Lung (tissue), 11 donors: ENCODE measurements at regions not wholly inside any gene's neighbourhood (a gene's known extent, or its start where the extent isn't known, plus 50 kb on each side); places are given as distances from the start of the nearest gene placed in this dataset.

Experiments used
- ATAC-seq: fragments of 200-7000 bp; cut with Tn5 transposase; one replicate; pipeline ENCODE4 v1.9.1; 2020; ENCODE audit warnings: moderate number of reproducible peaks; ENCODE audit not compliant: insufficient read depth, low FRiP score
- DNase-seq, 3 donors: peaks; one replicate each; pipeline ENCODE4 v3.0.0-alpha.2; 2013 to 2017
- H3K27ac ChIP-seq, 2 donors: one replicate each; pipeline ENCODE4 v1.5.1; 2013; ENCODE audit warnings: mild to moderate bottlenecking in 2 of 2, moderate library complexity in 2 of 2, control low read depth in 1 of 2, inconsistent platforms in 1 of 2, low read depth in 1 of 2, low read length in 1 of 2
- H3K27me3 ChIP-seq, 3 donors: one replicate each; pipeline ENCODE4 v1.5.1; 2013; ENCODE audit warnings: low read length in 2 of 3; ENCODE audit not compliant: control insufficient read depth in 3 of 3, insufficient read depth in 3 of 3
- H3K36me3 ChIP-seq, 4 donors: one replicate each; pipeline ENCODE4 v1.5.1; 2013; ENCODE audit warnings: low read length in 4 of 4, mild to moderate bottlenecking in 1 of 4, moderate library complexity in 1 of 4; ENCODE audit not compliant: control insufficient read depth in 4 of 4, insufficient read depth in 4 of 4
- H3K4me1 ChIP-seq, 5 donors: one replicate each; pipeline ENCODE4 v1.5.1; 2013; ENCODE audit warnings: low read length in 5 of 5, mild to moderate bottlenecking in 2 of 5, moderate library complexity in 1 of 5; ENCODE audit not compliant: control insufficient read depth in 5 of 5, insufficient read depth in 5 of 5
- H3K4me3 ChIP-seq: one replicate; pipeline ENCODE4 v1.5.1; 2013; ENCODE audit warnings: mild to moderate bottlenecking, control low read depth, moderate library complexity
- H3K9ac ChIP-seq, 2 donors: one replicate each; pipeline ENCODE4 v1.5.1; 2013; ENCODE audit warnings: low read length in 2 of 2, control low read depth in 1 of 2; ENCODE audit not compliant: insufficient read depth in 1 of 2
- H3K9me3 ChIP-seq, 4 donors: one replicate each; pipeline ENCODE4 v1.5.1; 2013; ENCODE audit warnings: low read length in 3 of 4, mild to moderate bottlenecking in 1 of 4, moderate library complexity in 1 of 4; ENCODE audit not compliant: control insufficient read depth in 4 of 4, insufficient read depth in 3 of 4
- WGBS, 2 donors: extraction: QIAGEN DNeasy Blood & Tissue Kit; methylation state at CpG; one replicate each; pipeline ENCODE4 v1.1.7; 2013; 5-methylcytosine and 5-hydroxymethylcytosine counted together
- TF ChIP-seq, protein P1 (sequence below): IDR thresholded peaks from 2 replicates; pipeline ENCODE4 v1.5.1; 2012; ENCODE audit warnings: mild to moderate bottlenecking; ENCODE audit errors: control extremely low read depth, extremely low read depth
- donor health status: control.
- donor health status: control.
- donor health status: Bipolar disorder and iron deficiency.
- donor health status: healthy.
- donor health status: DM: yes; HTN: yes; CAD: no.

GRCh38 chr10:10872035-10872673 lies 145.5 kb upstream of the CELF2 start:
- TF ChIP-seq, protein P1, sequence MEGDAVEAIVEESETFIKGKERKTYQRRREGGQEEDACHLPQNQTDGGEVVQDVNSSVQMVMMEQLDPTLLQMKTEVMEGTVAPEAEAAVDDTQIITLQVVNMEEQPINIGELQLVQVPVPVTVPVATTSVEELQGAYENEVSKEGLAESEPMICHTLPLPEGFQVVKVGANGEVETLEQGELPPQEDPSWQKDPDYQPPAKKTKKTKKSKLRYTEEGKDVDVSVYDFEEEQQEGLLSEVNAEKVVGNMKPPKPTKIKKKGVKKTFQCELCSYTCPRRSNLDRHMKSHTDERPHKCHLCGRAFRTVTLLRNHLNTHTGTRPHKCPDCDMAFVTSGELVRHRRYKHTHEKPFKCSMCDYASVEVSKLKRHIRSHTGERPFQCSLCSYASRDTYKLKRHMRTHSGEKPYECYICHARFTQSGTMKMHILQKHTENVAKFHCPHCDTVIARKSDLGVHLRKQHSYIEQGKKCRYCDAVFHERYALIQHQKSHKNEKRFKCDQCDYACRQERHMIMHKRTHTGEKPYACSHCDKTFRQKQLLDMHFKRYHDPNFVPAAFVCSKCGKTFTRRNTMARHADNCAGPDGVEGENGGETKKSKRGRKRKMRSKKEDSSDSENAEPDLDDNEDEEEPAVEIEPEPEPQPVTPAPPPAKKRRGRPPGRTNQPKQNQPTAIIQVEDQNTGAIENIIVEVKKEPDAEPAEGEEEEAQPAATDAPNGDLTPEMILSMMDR = no peak
- WGBS, 2 donors = 28 to 45% methylated on average over 6 of the region's 6 CpGs
- Histone ChIP-seq H3K27ac (peak overlapping the region in 1 of 2 donors; percentile 84), H3K36me3 (peaks cover 0 to 7% (median 1%) of the 10 kb centered on the region in 4 donors), H3K4me3 (no peak overlapping the region), H3K9ac (peak overlapping the region in 1 of 2 donors; percentile 49), H3K27me3 (no peaks in the 10 kb centered on the region), H3K9me3 (no peaks in the 10 kb centered on the region), H3K4me1 (peaks cover 0 to 23% (median 13%) of the 10 kb centered on the region in 5 donors)
- DNase-seq (peak; percentile 60 to 91 (median 91)), ATAC-seq (peak; percentile 50)

GRCh38 chr10:10872764-10873163 lies 144.9 kb upstream of the CELF2 start:
- Histone ChIP-seq H3K27ac (peak overlapping the region; percentile 71 to 84), H3K9ac (peak overlapping the region in 1 of 2 donors; percentile 49)
- no peak for ATAC-seq

DNA sequence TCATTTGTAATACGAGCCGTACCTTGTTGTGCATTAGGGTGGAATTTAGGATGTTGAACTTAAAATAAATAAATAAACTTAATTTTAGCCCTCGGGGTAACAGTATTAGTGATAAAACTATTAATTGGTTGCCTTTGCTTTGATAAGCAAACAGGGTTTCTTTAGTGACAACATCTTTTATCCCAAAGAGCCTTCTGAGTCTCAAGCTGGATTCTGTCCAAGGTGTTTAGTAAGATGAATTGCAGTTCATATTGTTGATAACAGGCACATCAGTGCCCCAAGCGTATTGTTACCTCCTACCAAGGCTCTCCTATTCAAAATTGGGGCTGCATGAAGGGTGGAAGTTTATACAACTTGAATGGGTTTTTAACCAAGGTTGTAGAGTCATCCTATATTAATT lies 144.4 kb upstream of the CELF2 start:
- peaks cover 0 to 3% (median under 1%) of the 10 kb centered on the region in 4 donors for H3K36me3 ChIP-seq
- TF ChIP-seq, protein P1 = no peak
- DNase-seq = peak in 1 of 3 donors; percentile 28

More at GRCh38 chr10:10872764-10873163, 144.9 kb upstream of the CELF2 start:
- H3K36me3 ChIP-seq = peaks cover 0 to 7% (median 1%) of the 10 kb centered on the region in 4 donors
- TF ChIP-seq, protein P1 = no peak
- H3K27me3 ChIP-seq = no peaks in the 10 kb centered on the region
- no peaks in the 10 kb centered on the region for H3K9me3 ChIP-seq
- no peak overlapping the region for H3K4me3 ChIP-seq
- DNase-seq = peak in 2 of 3 donors; percentile 69 to 74
- peaks cover 0 to 23% (median 13%) of the 10 kb centered on the region in 5 donors for H3K4me1 ChIP-seq
- 53 to 55% methylated on average over 2 of the region's 2 CpGs for WGBS, 2 donors

More for the DNA sequence above, 144.4 kb upstream of the CELF2 start:
- Histone ChIP-seq H3K27ac (no peak overlapping the region), H3K27me3 (no peaks in the 10 kb centered on the region), H3K9ac (peak overlapping the region in 1 of 2 donors; percentile 49), H3K4me1 (peaks cover 0 to 23% (median 13%) of the 10 kb centered on the region in 5 donors), H3K9me3 (no peaks in the 10 kb centered on the region), H3K4me3 (no peak overlapping the region)
- WGBS, 2 donors = 78 to 81% methylated on average over 4 of the region's 4 CpGs
- no peak for ATAC-seq
